ENCODE measurements at regions not wholly inside any gene's neighbourhood (a gene's known extent, or its start where the extent isn't known, plus 50 kb on each side); places are given as distances from the start of the nearest gene placed in this dataset.
"Not testable (repeated sequence)": the region's sequence is repeated elsewhere in the genome, so short reads cannot be mapped to it uniquely, and the experiment has no call there.

GRCh38 chrX:27404366-27404765 is 58.8 kb downstream of the PPP4R3C start:
- DNase-seq (ENCODE audit: insufficient read length, low spot score), result no peak
- FAIRE-seq, result no peak

DNA sequence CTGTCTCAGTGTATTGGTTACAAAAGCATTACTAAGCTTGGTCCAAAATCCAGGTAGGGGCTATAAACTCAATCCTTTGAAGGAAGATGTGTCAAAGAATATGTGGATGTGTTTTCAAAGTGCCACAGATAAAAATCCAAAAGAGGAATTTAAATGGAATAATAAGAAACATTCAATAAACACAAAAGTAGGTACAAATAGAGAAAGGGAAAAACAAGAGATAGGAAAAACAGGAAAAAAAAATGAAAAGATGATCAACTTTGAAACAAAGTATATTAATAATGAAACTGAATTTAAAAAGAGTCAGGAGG is 64.0 kb downstream of the PPP4R3C start:
- no peak for DNase-seq (ENCODE audit: insufficient read length, low spot score)
- no peak for FAIRE-seq

- no peak for DNase-seq (ENCODE audit: insufficient read length, low spot score)
- FAIRE-seq, result no peak
Observed at GRCh38 chrX:27391623-27392022, 71.5 kb downstream of the PPP4R3C start.

GRCh38 chrX:27381419-27381818 is 81.7 kb downstream of the PPP4R3C start:
- FAIRE-seq (no peak), DNase-seq (ENCODE audit: insufficient read length, low spot score) (no peak)

- no peak for FAIRE-seq
- no peak for DNase-seq (ENCODE audit: insufficient read length, low spot score)
Observed at GRCh38 chrX:27380163-27380845, 82.8 kb downstream of the PPP4R3C start.

DNA sequence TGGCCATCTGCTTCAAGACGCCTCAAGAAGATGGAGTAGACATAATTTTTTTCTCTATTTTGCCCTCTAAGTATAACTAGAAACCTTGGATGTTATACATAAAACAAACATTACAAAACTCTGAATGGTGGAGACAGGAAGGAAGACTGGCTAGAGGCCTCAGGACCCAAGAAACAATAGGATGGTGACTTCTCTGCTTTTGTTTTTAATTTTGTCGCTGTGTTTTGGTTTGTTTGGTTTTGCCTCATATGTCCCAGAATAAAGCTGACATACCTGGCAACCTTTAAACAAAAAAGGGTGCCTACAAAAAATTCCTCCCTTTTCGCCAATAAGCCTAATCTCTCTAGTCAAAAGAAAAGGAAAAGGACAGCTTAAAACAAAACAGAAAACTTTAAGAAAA is 109.1 kb downstream of the PPP4R3C start:
- DNase-seq (ENCODE audit: insufficient read length, low spot score) (no peak), FAIRE-seq (no peak)

DNA sequence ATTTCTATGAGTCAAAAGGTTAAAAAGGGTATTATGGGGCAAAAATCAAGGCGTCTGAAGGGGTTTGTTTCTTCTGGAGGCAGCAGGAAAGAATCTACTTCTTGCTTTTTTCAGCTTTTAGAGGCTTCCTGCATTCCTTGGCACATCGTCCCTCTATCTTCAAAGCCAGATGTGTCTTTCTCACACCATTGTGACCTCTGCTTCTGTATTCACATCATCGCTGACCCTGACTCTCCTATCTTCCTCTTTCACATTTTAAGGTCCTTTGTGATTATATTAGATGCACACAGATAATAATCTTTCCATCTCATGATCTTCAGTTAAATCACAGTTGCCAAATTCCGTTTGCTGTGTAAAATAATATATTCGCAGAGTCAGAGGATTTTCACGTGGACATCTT is 112.7 kb downstream of the PPP4R3C start:
- FAIRE-seq (no peak), DNase-seq (ENCODE audit: insufficient read length, low spot score) (no peak)

DNA sequence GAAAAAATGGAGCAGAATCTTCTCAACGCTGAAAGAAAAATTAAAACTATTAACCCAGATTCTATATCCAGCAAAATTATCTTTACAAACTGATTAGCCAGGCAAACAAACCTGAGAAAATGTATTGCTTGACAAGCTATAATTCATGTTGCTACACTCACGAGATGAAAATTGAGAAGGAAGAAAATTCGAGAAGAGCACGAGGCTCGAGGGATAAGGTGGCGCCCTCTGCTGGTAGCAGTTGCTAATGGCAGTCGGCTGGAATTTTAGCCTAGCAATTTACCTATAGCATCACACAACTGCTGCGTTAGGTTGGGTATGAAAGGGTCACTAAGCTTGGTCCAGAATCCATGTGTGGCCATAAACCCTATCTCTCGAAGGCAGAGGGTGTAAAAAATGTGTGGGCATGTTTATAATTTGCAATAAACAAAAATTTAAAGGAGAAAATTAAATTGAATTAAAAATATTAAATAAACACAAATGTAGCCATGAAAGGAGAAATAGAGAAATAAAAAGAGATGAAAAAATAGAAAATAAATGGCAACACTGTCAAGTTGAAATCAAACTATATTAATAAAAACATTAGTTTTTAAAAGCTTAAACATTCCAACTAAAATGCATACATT is 126.6 kb downstream of the PPP4R3C start:
- peak; percentile 36 for DNase-seq (ENCODE audit: insufficient read length, low spot score)

GRCh38 chrX:27321632-27322031 is 141.5 kb downstream of the PPP4R3C start:
- FAIRE-seq, result no peak
- no peak for DNase-seq (ENCODE audit: insufficient read length, low spot score)

More for the DNA sequence above, 126.6 kb downstream of the PPP4R3C start:
- peak; percentile 80 for FAIRE-seq

DNA sequence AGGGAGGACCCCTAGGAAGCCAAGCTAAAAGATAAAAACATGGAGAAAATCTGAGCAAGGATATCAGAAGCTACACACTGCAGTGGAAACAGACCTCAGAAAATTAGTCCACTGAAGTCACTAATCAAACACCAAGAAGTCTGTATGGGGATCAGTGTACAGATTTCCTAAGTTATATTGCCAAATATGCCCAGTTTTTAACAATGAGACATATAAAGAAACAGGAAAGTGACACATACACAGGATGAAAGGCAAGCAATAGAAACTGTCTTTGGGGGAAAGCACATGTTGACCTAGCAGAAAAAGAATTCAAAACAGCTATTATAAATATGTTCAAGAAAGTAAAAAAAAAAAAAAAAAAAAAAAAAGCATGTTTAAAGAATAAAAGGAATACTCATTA is 153.7 kb downstream of the PPP4R3C start:
- FAIRE-seq (no peak), DNase-seq (ENCODE audit: insufficient read length, low spot score) (no peak)

DNA sequence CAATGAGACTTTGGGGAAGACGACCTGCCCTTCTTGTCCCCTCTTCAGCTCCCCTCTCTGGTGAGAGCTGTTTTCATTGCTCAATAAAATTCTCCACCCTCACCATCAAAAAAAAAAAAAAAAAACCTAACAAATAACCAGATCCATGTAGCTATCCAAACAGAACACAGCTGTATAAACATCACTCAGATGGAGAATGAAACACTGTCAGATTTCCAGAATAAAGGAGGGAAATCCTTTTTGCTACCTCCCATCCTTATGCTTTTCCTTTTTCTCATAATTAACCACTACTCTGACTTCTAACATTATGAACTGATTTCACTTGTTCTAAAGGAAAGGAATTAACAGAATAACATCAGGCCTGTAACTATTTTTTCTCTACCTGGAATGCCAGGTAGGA is 155.6 kb downstream of the PPP4R3C start:
- no peak for DNase-seq (ENCODE audit: insufficient read length, low spot score)
- no peak for FAIRE-seq

DNA sequence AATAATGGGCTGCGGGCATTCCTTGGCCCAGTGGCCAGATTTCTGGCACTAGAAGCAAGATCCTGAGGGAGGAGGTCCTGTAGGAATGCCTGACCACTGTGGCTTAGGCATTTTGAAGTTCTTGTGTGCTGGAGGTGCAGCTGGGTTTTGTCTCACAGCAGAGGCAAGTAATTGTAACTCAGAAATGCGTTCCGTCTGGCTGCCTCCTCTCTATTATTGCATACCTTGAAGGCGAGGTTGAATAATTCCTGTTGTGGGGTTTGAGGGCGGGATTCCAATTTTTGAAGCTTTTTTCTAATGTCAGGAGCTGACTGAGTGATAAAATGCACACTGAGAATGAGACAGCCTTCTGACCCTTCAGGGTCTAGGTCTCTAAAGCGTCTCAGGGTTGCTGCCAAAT is 170.6 kb downstream of the PPP4R3C start:
- not testable (repeated sequence) for DNase-seq (ENCODE audit: insufficient read length, low spot score); FAIRE-seq

- FAIRE-seq, result peak; percentile 98
- DNase-seq (ENCODE audit: insufficient read length, low spot score), result peak; percentile 21
Observed at GRCh38 chrX:27276751-27277150, 186.4 kb downstream of the PPP4R3C start.

DNA sequence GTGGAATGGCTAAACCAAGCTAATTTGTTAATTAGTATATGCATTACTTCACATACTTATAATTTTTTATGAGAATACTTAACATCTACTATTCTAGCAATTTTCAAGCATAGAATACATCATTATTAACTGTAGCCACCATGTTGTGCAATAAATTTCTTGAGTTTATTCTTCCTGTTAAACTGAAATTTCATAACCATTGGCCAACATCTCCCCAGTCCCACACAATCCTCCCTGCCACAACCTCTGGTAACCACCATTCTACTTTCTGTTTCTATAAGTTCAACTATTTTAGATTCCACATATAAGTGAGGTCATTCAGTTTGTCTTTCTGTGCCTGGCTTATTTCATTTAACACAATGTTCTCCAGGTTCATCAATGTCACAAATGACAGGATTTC is 208.5 kb downstream of the PPP4R3C start:
- FAIRE-seq (no peak), DNase-seq (ENCODE audit: insufficient read length, low spot score) (no peak)

DNA sequence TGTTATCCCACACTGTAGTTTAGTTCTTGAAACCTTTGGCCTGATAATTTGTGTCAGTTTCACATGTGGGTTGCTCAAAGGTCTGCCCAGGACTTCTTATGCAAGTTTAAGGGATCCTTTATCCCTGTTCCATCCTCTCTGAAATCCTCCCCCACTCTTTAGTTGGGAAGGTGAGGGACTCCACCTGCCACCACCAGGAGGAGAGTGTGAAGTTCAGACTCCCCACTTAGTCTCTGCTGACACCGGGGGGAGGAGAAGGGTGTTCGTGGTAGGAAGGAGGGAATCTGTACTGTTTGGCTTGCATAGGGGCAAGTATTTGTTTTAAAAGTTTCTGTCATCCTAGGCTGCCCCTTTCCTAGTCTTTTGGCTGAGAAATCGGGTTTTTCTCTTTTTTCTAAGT is 211.8 kb downstream of the PPP4R3C start:
- FAIRE-seq, result no peak
- no peak for DNase-seq (ENCODE audit: insufficient read length, low spot score)

DNA sequence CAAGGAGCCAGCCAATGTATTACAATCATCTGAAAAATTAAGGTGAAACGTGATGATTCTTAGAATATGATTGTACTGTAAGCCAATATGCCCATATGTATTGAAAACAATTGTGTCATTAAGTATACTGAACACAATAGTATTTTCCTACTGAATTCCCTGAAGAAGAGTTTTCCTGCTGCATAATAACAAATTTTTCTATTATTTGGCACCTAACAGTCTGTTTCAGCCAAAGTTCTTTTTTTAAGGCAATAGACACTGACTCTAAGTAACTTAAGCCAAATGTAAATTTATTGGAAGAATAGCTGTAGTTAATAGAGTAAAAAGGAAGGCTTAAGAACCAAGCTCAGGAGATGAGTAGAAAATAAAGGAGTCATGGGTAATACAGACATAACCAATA is 220.6 kb downstream of the PPP4R3C start:
- no peak for DNase-seq (ENCODE audit: insufficient read length, low spot score)
- no peak for FAIRE-seq

DNA sequence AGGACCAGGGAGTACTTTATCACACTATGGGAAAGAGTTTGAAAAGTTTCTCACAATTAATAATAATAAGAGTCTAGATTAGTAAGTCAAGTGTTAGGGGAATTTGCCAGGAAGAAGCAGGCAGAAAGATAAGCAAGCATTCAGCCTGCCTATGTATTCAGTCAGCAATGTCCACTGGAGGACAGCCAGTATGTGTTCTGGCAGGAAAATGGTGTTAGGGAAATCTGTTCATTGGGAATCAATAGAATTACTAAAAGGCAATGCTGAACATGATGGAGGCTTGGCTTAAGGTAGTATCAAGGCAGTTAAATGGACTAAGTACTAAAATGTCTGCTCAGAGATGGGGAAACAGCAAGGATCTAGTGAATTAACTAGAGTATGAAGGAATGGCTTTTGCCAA is 221.2 kb downstream of the PPP4R3C start:
- no peak for FAIRE-seq

GRCh38 chrX:27240042-27240441 is 223.1 kb downstream of the PPP4R3C start:
- FAIRE-seq; DNase-seq (ENCODE audit: insufficient read length, low spot score): not testable (repeated sequence)

More for the DNA sequence above, 221.2 kb downstream of the PPP4R3C start:
- no peak for DNase-seq (ENCODE audit: insufficient read length, low spot score)

GRCh38 chrX:27236681-27237080 is 226.5 kb downstream of the PPP4R3C start:
- DNase-seq (ENCODE audit: insufficient read length, low spot score), result no peak
- no peak for FAIRE-seq

GRCh38 chrX:27229721-27230120 is 233.4 kb downstream of the PPP4R3C start:
- DNase-seq (ENCODE audit: insufficient read length, low spot score) (no peak), FAIRE-seq (no peak)

DNA sequence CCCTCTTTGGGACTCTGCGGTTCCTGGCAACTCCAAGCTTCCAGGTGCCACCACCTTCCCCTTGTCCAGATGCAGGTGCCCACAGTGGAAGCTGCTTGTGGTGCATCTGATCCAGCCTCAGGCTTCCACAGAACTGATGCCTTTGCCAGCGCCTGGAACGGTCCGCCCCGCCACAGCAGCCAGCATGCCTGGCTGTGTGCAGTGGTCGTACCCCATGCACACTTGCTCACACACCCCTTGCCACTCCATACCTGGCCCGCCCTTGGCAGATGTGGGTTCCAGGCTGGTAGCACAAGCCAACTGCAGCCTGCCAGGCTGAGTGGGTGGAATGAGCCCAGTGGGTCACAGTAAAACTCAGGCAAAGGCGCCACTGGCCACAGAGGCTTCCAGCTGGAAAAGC is 240.5 kb downstream of the PPP4R3C start:
- DNase-seq (ENCODE audit: insufficient read length, low spot score) (no peak), FAIRE-seq (no peak)

- FAIRE-seq (peak; percentile 87), DNase-seq (ENCODE audit: insufficient read length, low spot score) (peak; percentile 27)
Observed at GRCh38 chrX:27186671-27187070, 276.5 kb downstream of the PPP4R3C start.

DNA sequence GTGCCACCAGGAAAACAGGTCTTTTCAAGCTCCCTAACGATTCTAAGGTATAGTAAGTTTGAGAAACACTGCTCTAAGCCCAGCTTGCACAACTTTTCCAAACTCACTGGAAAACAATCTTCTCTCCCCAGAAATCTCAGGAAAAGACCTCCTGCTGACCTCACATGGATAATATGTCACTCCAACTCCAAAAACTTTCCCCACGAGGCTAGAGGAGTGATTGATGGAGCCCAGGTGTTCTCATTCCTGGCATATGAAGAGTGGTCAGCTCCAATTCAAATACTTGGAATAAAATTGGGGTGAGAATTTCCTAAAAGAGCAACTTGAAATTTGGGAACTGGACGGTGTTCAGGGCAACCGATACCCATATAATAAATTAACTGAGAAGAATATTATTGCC is 299.9 kb downstream of the PPP4R3C start:
- DNase-seq (ENCODE audit: insufficient read length, low spot score), result no peak
- FAIRE-seq, result no peak
